Panc1 (cell line): ENCODE measurements at regions not wholly inside any gene's neighbourhood (a gene's known extent, or its start where the extent isn't known, plus 50 kb on each side); places are given as distances from the start of the nearest gene placed in this dataset.

Experiments used
- ATAC-seq: fragments of 200-7000 bp; cut with Tn5 transposase; 2 replicates; pipeline ENCODE4 v1.9.1; 2020; ENCODE audit warnings: mild to moderate bottlenecking, moderate library complexity
- BruUV-seq: library from RNA; stranded (reverse); fragments of 400-500 nt; replicated peaks from 2 replicates; lab custom pipeline; 2021; lab: Mats Ljungman, UMichigan
- CTCF ChIA-PET: fragments of 300-600 bp; sonication (Branson Sonifier 250); formaldehyde crosslinking; loops from one replicate; lab custom pipeline; 2022; ENCODE audit warnings: antibody characterized with exemption; lab: Charles Lee
- POLR2A ChIA-PET: fragments of 300-600 bp; sonication (Branson Sonifier 250); formaldehyde crosslinking; loops from one replicate; lab custom pipeline; 2022; ENCODE audit warnings: antibody characterized with exemption; lab: Charles Lee
- DNase-seq: peaks from one replicate; pipeline ENCODE4 v3.0.0-alpha.2; 2010; ENCODE audit warnings: low read depth, low spot score
- H3K27ac ChIP-seq: 2 replicates; pipeline ENCODE4 v1.5.1; 2011; ENCODE audit warnings: mild to moderate bottlenecking, low read length, inconsistent platforms
- H3K27me3 ChIP-seq: fragments of 200-500 bp; sonication (Bioruptor generic); 2 replicates; pipeline ENCODE4 v1.6.0; 2014; ENCODE audit warnings: low read length, inconsistent platforms; ENCODE audit not compliant: control insufficient read depth, insufficient read depth
- H3K36me3 ChIP-seq: fragments of 200-500 bp; sonication (Bioruptor generic); 2 replicates; pipeline ENCODE4 v1.5.1; 2014; ENCODE audit warnings: inconsistent platforms, mild to moderate bottlenecking, low read length, moderate library complexity; ENCODE audit not compliant: control insufficient read depth, insufficient read depth
- H3K4me1 ChIP-seq: 2 replicates; pipeline ENCODE4 v1.5.1; 2011; ENCODE audit warnings: inconsistent platforms, mild to moderate bottlenecking, low read length, moderate library complexity; ENCODE audit not compliant: control insufficient read depth, insufficient read depth
- H3K4me3 ChIP-seq, 2 experiments: 2 replicates each; pipeline ENCODE4 v1.5.1; 2011 to 2012; ENCODE audit warnings: low read depth in 2 of 2, low read length in 2 of 2, mild to moderate bottlenecking in 2 of 2, inconsistent platforms in 1 of 2, moderate library complexity in 1 of 2
- H3K9me3 ChIP-seq: fragments of 200-500 bp; sonication (Bioruptor generic); 2 replicates; pipeline ENCODE4 v1.5.1; 2014; ENCODE audit warnings: low read depth, mild to moderate bottlenecking, inconsistent platforms, low read length, moderate library complexity; ENCODE audit not compliant: control insufficient read depth, insufficient read depth
- CTCF ChIP-seq: fragments of 450-650 bp; IDR thresholded peaks from 2 replicates; pipeline ENCODE4 v1.5.1; 2017; ENCODE audit warnings: mild to moderate bottlenecking
- POLR2AphosphoS5 ChIP-seq: IDR thresholded peaks from 2 replicates; pipeline ENCODE4 v1.6.1; 2012; ENCODE audit warnings: mild to moderate bottlenecking, low read depth, low read length, moderate library complexity
- REST ChIP-seq, 2 experiments: IDR thresholded peaks; 2 replicates each; pipeline ENCODE4 v1.6.1; 2011 to 2012; ENCODE audit warnings: low read depth in 2 of 2, control low read depth in 1 of 2, low read length in 1 of 2, mild to moderate bottlenecking in 1 of 2, moderate library complexity in 1 of 2; ENCODE audit not compliant: insufficient read depth in 1 of 2
- SIN3A ChIP-seq: IDR thresholded peaks from 2 replicates; pipeline ENCODE4 v1.6.1; 2012; ENCODE audit warnings: low read depth, mild to moderate bottlenecking, low read length, moderate library complexity, borderline replicate concordance; ENCODE audit not compliant: insufficient read depth
- TCF7L2 ChIP-seq: IDR thresholded peaks from 2 replicates; pipeline ENCODE4 v1.6.1; 2011; ENCODE audit warnings: mild to moderate bottlenecking, low read depth, low read length, inconsistent platforms
- in situ Hi-C: cut with HindIII; loops from 2 replicates; pipeline ENCODE4 v1.10.0; 2016; ENCODE audit warnings: low sequenced_read_pairs, low pct_unique_long_range_greater_than_20kb
- intact Hi-C: fragments of 100-400 bp; cut with micrococcal nuclease; formaldehyde crosslinking; loops from one replicate; pipeline ENCODE4 v1.10.0; 2022; ENCODE audit not compliant: unreplicated experiment

GRCh38 chr7:80359476-80359875, 152.4 kb downstream of the GNAT3 start:
- no peak for DNase-seq
- Histone ChIP-seq H3K4me1 (no peaks in the 10 kb centered on the region), H3K4me3 (no peak overlapping the region), H3K27ac (no peak overlapping the region), H3K27me3 (no peaks in the 10 kb centered on the region), H3K36me3 (no peaks in the 10 kb centered on the region), H3K9me3 (no peaks in the 10 kb centered on the region)
- POLR2A ChIA-PET: interaction anchor here (1.0 kb wide), 1 partner anchor 14 kb away, joined by 7 read pairs; no protein-coding TSS in a partner anchor
- in situ Hi-C loops (no loop called here), intact Hi-C loops (no loop called here)
- no TSS peak for BruUV-seq
- TF ChIP-seq CTCF (no peak), SIN3A (no peak), REST (IDR thresholded peaks at IDR 0.05; ENCODE audit: insufficient read depth in 1 of 2, low read depth in 2 of 2, low read length in 1 of 2) (no peak), TCF7L2 (no peak), POLR2AphosphoS5 (no peak)
- no peak for ATAC-seq
- CTCF ChIA-PET: no interaction called here

- ChIA-PET CTCF (no interaction called here), POLR2A (interaction anchor here (1.0 kb wide), 1 partner anchor 14 kb away, joined by 7 read pairs; no protein-coding TSS in a partner anchor)
- Histone ChIP-seq H3K9me3 (no peaks in the 10 kb centered on the region), H3K4me1 (no peaks in the 10 kb centered on the region), H3K27ac (no peak overlapping the region), H3K27me3 (no peaks in the 10 kb centered on the region), H3K36me3 (no peaks in the 10 kb centered on the region), H3K4me3 (no peak overlapping the region)
- intact Hi-C loops (no loop called here), in situ Hi-C loops (no loop called here)
- no peak for DNase-seq
- no peak for TF ChIP-seq REST (IDR thresholded peaks at IDR 0.05; ENCODE audit: insufficient read depth in 1 of 2, low read depth in 2 of 2, low read length in 1 of 2)
- no peak for TF ChIP-seq CTCF
- no peak for TF ChIP-seq TCF7L2
- TF ChIP-seq POLR2AphosphoS5: no peak
- TF ChIP-seq SIN3A: no peak
- no TSS peak for BruUV-seq
- ATAC-seq: no peak
Observed at GRCh38 chr7:80359029-80359428, 152.8 kb downstream of the GNAT3 start.
